ENCODE measurements at regions not wholly inside any gene's neighbourhood (a gene's known extent, or its start where the extent isn't known, plus 50 kb on each side); places are given as distances from the start of the nearest gene placed in this dataset.

- TF ChIP-seq CTCF (IDR thresholded peaks at IDR 0.05; ENCODE audit: control extremely low read depth, extremely low read depth, low read depth, missing control alignments), result no peak
- CTCF ChIA-PET, result no interaction called here
- no peak for DNase-seq (ENCODE audit: extremely low spot score)
- POLR2A ChIA-PET, result no interaction called here
Measured at GRCh38 chr5:22910523-22910922, 57.4 kb upstream of the CDH12 start.

DNA sequence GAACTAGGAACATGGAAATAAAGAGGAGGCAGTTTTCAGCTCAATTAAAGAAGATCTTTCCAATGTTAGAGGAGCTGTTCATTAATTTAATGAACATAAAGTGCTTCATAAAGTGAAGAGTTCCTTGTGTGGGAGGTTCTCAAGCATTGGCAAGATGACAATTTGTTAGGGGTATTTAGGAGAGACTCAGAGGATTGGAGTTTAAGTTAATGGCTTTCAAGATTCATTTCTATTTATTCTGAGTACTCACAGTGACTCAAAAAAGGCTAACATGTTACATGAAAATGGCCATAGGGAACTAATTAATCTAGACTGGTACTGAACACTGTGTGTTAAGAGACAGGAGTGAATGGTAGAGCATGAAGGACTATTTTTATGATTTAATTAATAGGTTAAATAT lies 55.4 kb upstream of the CDH12 start:
- ChIA-PET CTCF (interaction anchor here (0.7 to 1.2 kb wide), 2 partner anchors 10 to 28 kb away, joined by 3 to 4 read pairs; no protein-coding TSS in a partner anchor), POLR2A (no interaction called here)
- no peak for TF ChIP-seq CTCF (IDR thresholded peaks at IDR 0.05; ENCODE audit: control extremely low read depth, extremely low read depth, low read depth, missing control alignments)
- DNase-seq (ENCODE audit: extremely low spot score), result no peak

DNA sequence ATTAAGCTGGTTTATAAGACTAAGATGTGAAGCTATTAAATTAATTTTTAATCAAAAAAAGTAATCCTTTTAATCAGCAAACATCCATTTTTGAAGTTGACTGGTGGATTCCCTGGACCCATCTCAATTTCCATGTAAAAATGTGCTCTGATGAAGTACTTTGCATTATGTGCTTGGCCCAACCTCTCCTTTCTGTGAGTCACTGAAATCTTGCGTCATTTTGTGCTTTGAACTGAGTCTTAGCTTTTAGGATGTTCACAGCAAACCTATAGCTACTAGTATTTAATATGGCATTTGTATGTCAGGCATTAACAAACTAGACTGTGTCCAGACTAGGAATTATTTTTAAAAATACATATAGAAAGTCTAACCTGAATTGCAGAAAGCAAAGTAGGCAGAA lies 55.0 kb upstream of the CDH12 start:
- DNase-seq (ENCODE audit: extremely low spot score), result no peak
- CTCF ChIA-PET, result interaction anchor here (0.7 to 1.2 kb wide), 2 partner anchors 11 to 28 kb away, joined by 3 to 4 read pairs; no protein-coding TSS in a partner anchor
- no peak for TF ChIP-seq CTCF (IDR thresholded peaks at IDR 0.05; ENCODE audit: control extremely low read depth, extremely low read depth, low read depth, missing control alignments)
- POLR2A ChIA-PET, result no interaction called here

Data from GM10248 (cell line).